ENCODE measurements at regions not wholly inside any gene's neighbourhood (a gene's known extent, or its start where the extent isn't known, plus 50 kb on each side); places are given as distances from the start of the nearest gene placed in this dataset.
"Not testable (repeated sequence)": the region's sequence is repeated elsewhere in the genome, so short reads cannot be mapped to it uniquely, and the experiment has no call there.

DNA sequence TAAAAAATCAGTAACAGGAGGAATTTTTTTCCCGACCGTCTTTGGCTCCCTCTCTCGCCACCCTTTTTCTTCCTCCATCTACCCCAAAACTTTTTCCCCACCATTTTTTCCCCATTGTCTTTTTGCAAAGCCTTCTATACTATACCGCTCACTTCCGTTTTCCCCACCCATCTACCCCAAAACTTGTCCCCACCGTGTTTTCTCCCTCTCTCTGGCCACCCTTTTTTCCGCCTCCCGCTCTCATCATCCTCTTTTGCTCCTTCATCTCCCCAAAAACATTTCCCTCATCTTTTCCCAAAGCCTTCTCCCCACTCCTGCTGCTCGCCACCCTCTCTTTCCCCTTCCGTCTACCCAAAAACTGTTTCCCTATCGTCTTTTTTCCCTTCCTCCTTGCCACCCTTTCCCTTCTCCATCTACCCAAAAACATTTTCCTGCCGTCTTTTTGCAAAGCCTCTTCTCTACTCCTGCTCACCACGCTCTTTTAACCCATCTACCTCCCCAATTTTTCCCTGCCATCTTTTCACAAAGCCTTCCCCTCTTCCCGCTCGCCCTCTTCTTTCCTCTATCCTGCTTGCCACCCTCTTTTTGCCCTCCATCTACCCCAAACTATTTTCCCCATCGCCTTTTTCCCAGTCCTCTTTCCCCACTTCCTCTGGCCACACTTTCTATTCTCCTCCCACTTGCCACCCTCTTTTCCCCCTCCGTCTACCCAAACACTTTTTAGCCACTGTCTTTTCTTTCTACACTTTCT, 109.4 kb upstream of the TPTE start:
- H3F3A ChIP-seq (ENCODE audit: insufficient read depth); in situ Hi-C loops (cut with MboI); H3K9me2 ChIP-seq (ENCODE audit: insufficient read depth); H3K79me2 ChIP-seq (ENCODE audit: insufficient read depth); H2AFZ ChIP-seq; H3K4me3 ChIP-seq; H3K36me3 ChIP-seq (ENCODE audit: low read depth); H3K27me3 ChIP-seq (replicated peaks; ENCODE audit: insufficient read depth); H3K4me1 ChIP-seq (ENCODE audit: insufficient read depth); DNase-seq; H3K27ac ChIP-seq; H3K9ac ChIP-seq; H3K4me2 ChIP-seq (ENCODE audit: unreplicated experiment); H4K20me1 ChIP-seq (ENCODE audit: insufficient read depth); H3K9me3 ChIP-seq (ENCODE audit: low read depth): not testable (repeated sequence)
- 46 to 54% methylated on average over 17 of the region's 17 CpGs for WGBS, 2 experiments (ENCODE audit: low coverage in 1 of 2, low lambda C conversion rate in 2 of 2, missing lambda C conversion rate in 2 of 2)

DNA sequence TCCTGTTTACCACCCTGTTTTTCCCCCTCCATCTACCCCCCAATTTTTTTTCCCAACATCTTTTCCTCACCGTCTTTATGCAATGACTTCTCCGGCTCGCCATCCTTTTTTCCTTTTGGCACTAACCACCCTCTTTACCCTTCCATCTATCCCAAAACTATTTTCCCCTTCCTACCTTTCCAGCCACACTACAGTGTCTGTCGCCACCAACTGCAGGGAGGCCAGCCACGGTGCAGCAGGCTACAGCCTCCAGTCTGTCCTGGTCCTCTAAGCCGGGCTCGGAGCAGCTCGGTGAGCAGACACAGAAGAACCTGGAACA, 108.5 kb upstream of the TPTE start:
- DNase-seq; H3K9me2 ChIP-seq (ENCODE audit: insufficient read depth); H2AFZ ChIP-seq; H3K27me3 ChIP-seq (replicated peaks; ENCODE audit: insufficient read depth); H3K9me3 ChIP-seq (ENCODE audit: low read depth); in situ Hi-C loops (cut with MboI); H3K4me2 ChIP-seq (ENCODE audit: unreplicated experiment); H3K36me3 ChIP-seq (ENCODE audit: low read depth); H3K4me3 ChIP-seq; H3F3A ChIP-seq (ENCODE audit: insufficient read depth); H3K4me1 ChIP-seq (ENCODE audit: insufficient read depth); H3K27ac ChIP-seq; H3K79me2 ChIP-seq (ENCODE audit: insufficient read depth); H3K9ac ChIP-seq; H4K20me1 ChIP-seq (ENCODE audit: insufficient read depth): not testable (repeated sequence)
- WGBS, 2 experiments (ENCODE audit: low coverage in 1 of 2, low lambda C conversion rate in 2 of 2, missing lambda C conversion rate in 2 of 2), result 58 to 61% methylated on average over 8 of the region's 8 CpGs

DNA sequence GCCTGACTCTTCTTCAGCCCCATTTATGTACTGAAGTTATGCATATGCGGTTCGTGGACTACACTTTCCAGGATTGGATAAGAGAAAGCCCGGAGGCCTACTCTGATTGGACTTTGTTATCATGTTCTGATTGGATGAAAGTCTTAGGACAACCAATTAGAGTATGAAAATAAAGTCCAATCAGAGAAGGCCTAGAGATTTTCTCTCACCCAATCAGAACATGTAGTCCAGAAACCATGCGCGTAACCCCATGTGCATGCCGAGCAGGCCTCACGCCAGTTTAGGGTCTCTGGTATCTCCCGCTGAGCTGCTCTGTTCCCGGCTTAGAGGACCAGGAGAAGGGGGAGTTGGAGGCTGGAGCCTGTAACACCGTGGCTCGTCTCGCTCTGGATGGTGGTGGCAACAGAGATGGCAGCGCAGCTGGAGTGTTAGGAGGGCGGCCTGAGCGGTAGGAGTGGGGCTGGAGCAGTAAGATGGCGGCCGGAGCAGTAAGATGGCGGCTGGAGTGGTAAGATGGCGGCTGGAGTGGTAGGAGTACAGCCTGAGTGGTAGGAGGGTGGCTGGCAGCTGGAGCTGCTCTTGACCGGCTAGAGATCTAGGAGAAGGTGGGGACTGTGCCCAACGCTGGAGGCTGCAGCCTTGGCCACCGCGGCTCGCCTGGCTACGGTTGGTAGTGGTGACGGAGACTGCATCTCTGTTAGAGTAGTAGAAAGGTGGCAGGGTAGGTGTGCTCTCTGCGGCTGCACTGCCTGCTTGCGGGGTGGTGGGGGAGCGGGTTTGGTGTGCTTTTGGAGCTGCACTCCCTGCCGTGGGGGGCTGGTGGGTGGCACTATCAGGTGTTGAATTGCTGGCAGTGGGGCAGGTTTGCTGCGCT, 107.9 kb upstream of the TPTE start:
- H3K27me3 ChIP-seq (replicated peaks; ENCODE audit: insufficient read depth); H3F3A ChIP-seq (ENCODE audit: insufficient read depth); H3K79me2 ChIP-seq (ENCODE audit: insufficient read depth); H3K27ac ChIP-seq; H3K4me2 ChIP-seq (ENCODE audit: unreplicated experiment); H3K9me2 ChIP-seq (ENCODE audit: insufficient read depth); H3K9me3 ChIP-seq (ENCODE audit: low read depth); H2AFZ ChIP-seq; H3K36me3 ChIP-seq (ENCODE audit: low read depth); H3K4me3 ChIP-seq; DNase-seq; H4K20me1 ChIP-seq (ENCODE audit: insufficient read depth); H3K9ac ChIP-seq; in situ Hi-C loops (cut with MboI); H3K4me1 ChIP-seq (ENCODE audit: insufficient read depth): not testable (repeated sequence)
- 59 to 63% methylated on average over 31 of the region's 31 CpGs for WGBS, 2 experiments (ENCODE audit: low coverage in 1 of 2, low lambda C conversion rate in 2 of 2, missing lambda C conversion rate in 2 of 2)

DNA sequence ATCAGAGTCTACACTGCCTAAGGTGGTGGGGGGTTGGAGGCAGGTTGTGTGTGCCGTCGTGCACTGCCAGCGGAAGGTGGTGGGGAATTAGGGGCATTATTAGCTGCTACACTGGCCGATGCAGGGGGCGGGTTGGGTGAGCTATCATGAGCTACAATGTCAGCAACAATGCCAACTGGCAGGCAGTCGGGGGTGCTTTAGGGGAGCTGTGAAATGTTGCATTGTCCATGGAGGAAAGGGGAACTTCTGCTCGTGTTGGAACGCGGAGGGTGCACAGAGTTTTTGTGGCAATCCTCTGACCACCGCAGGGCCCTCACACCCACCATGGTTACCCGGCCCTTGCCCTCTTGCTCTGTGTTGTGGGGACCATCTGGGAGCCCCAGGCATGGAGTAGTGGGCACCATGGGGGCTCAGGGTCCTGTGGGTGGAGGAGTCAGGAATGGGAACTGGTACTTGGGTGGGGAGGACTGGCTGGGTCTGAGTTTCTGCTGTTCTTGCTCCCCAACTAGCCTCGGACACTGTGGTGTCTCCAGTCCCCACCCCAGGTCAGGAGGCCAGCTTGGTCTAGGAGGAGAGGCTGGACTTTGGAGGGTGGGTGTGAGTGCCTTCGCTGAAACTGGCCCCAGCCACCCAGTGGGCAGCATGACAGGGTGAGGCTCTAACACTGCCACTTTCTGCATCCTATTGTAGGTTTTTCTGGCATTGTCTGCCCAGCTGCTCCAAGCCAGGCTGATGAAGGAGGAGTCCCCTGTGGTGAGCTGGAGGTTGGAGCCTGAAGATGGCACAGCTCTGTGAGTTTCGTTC, 107.1 kb upstream of the TPTE start:
- H3K9ac ChIP-seq; H3K79me2 ChIP-seq (ENCODE audit: insufficient read depth); H3K27me3 ChIP-seq (replicated peaks; ENCODE audit: insufficient read depth); DNase-seq; H4K20me1 ChIP-seq (ENCODE audit: insufficient read depth); H3K36me3 ChIP-seq (ENCODE audit: low read depth); H3F3A ChIP-seq (ENCODE audit: insufficient read depth); H3K9me2 ChIP-seq (ENCODE audit: insufficient read depth); H3K4me1 ChIP-seq (ENCODE audit: insufficient read depth); H3K4me2 ChIP-seq (ENCODE audit: unreplicated experiment); H2AFZ ChIP-seq; H3K4me3 ChIP-seq; H3K27ac ChIP-seq; in situ Hi-C loops (cut with MboI); H3K9me3 ChIP-seq (ENCODE audit: low read depth): not testable (repeated sequence)
- WGBS, 2 experiments (ENCODE audit: low coverage in 1 of 2, low lambda C conversion rate in 2 of 2, missing lambda C conversion rate in 2 of 2), result 42 to 54% methylated on average over 14 of the region's 14 CpGs

DNA sequence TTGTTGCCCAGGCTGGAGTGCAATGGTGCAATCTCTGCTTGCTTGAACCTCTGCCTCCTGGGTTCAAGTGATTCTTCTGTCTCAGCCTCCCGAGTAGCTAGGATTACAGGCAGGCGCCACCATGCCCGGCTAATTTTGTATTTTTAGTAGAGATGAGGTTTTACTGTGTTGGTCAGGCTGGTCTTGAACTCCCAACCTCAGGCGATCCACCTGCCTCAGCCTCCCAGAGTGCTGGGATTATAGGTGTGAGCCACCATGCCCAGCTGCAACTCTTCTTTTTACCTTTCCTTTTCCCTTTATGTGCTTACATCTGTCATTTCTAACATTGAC, 106.5 kb upstream of the TPTE start:
- H3K36me3 ChIP-seq (ENCODE audit: low read depth); H3K27me3 ChIP-seq (replicated peaks; ENCODE audit: insufficient read depth); H3K9me2 ChIP-seq (ENCODE audit: insufficient read depth); H3K4me2 ChIP-seq (ENCODE audit: unreplicated experiment); H3K9ac ChIP-seq; H4K20me1 ChIP-seq (ENCODE audit: insufficient read depth); H3K4me1 ChIP-seq (ENCODE audit: insufficient read depth); in situ Hi-C loops (cut with MboI); H3K79me2 ChIP-seq (ENCODE audit: insufficient read depth); H3F3A ChIP-seq (ENCODE audit: insufficient read depth); H2AFZ ChIP-seq; H3K9me3 ChIP-seq (ENCODE audit: low read depth); H3K4me3 ChIP-seq; DNase-seq; H3K27ac ChIP-seq: not testable (repeated sequence)
- 46 to 49% methylated on average over 4 of the region's 4 CpGs for WGBS, 2 experiments (ENCODE audit: low coverage in 1 of 2, low lambda C conversion rate in 2 of 2, missing lambda C conversion rate in 2 of 2)

DNA sequence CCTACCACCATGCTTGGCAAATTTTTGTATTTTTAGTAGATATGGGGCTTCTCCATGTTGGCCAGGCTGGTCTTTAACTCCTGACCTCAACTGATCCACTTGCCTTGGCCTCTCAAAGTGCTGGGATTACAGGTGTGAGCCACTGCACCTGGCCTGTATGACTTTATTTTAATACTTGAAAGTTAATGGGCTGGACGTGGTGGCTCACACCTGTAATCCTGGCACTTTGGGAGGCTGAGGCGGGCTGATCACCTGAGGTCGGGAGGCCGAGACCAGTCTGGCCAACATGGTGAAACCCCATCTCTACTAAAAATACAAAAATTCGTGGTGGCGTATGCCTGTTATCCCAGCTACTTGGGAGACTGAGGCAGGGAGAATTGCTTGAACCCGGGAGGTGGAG, 105.9 kb upstream of the TPTE start:
- H3K27me3 ChIP-seq (replicated peaks; ENCODE audit: insufficient read depth); H3K9me3 ChIP-seq (ENCODE audit: low read depth); H4K20me1 ChIP-seq (ENCODE audit: insufficient read depth); H3F3A ChIP-seq (ENCODE audit: insufficient read depth); H3K27ac ChIP-seq; H3K4me3 ChIP-seq; H3K79me2 ChIP-seq (ENCODE audit: insufficient read depth); H3K9me2 ChIP-seq (ENCODE audit: insufficient read depth); H3K4me1 ChIP-seq (ENCODE audit: insufficient read depth); H3K36me3 ChIP-seq (ENCODE audit: low read depth); H3K4me2 ChIP-seq (ENCODE audit: unreplicated experiment); H3K9ac ChIP-seq; DNase-seq; in situ Hi-C loops (cut with MboI); H2AFZ ChIP-seq: not testable (repeated sequence)
- WGBS, 2 experiments (ENCODE audit: low coverage in 1 of 2, low lambda C conversion rate in 2 of 2, missing lambda C conversion rate in 2 of 2), result 28 to 31% methylated on average over 7 of the region's 7 CpGs

DNA sequence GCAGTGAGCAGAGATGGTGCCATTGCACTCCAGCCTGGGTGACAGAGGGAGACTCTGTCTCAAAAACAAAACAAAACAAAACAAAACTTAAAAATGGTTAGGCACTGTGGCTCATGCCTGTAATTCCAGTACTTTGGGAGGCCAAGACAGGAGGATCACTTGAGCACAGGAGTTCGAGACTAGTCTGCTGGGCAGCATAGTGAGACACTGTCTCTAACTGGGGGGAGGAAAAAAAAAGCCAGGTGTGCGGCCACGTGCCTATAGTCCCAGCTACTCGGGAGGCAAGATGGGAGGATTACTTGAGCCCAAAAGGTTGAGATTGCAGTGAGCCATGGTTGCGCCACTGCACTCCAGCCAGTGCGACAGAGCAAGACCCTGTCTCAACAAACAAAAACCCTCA, 105.5 kb upstream of the TPTE start:
- H4K20me1 ChIP-seq (ENCODE audit: insufficient read depth); H3K36me3 ChIP-seq (ENCODE audit: low read depth); H3K9ac ChIP-seq; H3K9me3 ChIP-seq (ENCODE audit: low read depth); in situ Hi-C loops (cut with MboI); H3K4me1 ChIP-seq (ENCODE audit: insufficient read depth); H3K9me2 ChIP-seq (ENCODE audit: insufficient read depth); H3K79me2 ChIP-seq (ENCODE audit: insufficient read depth); H2AFZ ChIP-seq; H3K27ac ChIP-seq; H3K4me2 ChIP-seq (ENCODE audit: unreplicated experiment); H3K27me3 ChIP-seq (replicated peaks; ENCODE audit: insufficient read depth); H3F3A ChIP-seq (ENCODE audit: insufficient read depth); H3K4me3 ChIP-seq; DNase-seq: not testable (repeated sequence)
- 19 to 20% methylated on average over 6 of the region's 6 CpGs for WGBS, 2 experiments (ENCODE audit: low coverage in 1 of 2, low lambda C conversion rate in 2 of 2, missing lambda C conversion rate in 2 of 2)
